ENCODE measurements at regions not wholly inside any gene's neighbourhood (a gene's known extent, or its start where the extent isn't known, plus 50 kb on each side); places are given as distances from the start of the nearest gene placed in this dataset.

- TF ChIP-seq CTCF (IDR thresholded peaks at IDR 0.05) (no peak), POLR2A (IDR thresholded peaks at IDR 0.05) (no peak)
Observed at GRCh38 chr21:28655471-28655870, 337.2 kb downstream of the LTN1 start.

Data from suprapubic skin (tissue), 3 donors.